ENCODE measurements at regions not wholly inside any gene's neighbourhood (a gene's known extent, or its start where the extent isn't known, plus 50 kb on each side); places are given as distances from the start of the nearest gene placed in this dataset.

GRCh38 chr7:42405782-42406181 is 168.8 kb upstream of the GLI3 start:
- no peak overlapping the region for H3K4me3 Mint-ChIP-seq
- H3K27ac Mint-ChIP-seq (ENCODE audit: unreplicated experiment): no peak overlapping the region
- peaks cover 3% of the 10 kb centered on the region for H3K9me3 Mint-ChIP-seq
- no peak for DNase-seq (ENCODE audit: low read depth, low spot score)
- H3K4me1 Mint-ChIP-seq: peaks cover 4% of the 10 kb centered on the region
- TF ChIP-seq, protein P1, sequence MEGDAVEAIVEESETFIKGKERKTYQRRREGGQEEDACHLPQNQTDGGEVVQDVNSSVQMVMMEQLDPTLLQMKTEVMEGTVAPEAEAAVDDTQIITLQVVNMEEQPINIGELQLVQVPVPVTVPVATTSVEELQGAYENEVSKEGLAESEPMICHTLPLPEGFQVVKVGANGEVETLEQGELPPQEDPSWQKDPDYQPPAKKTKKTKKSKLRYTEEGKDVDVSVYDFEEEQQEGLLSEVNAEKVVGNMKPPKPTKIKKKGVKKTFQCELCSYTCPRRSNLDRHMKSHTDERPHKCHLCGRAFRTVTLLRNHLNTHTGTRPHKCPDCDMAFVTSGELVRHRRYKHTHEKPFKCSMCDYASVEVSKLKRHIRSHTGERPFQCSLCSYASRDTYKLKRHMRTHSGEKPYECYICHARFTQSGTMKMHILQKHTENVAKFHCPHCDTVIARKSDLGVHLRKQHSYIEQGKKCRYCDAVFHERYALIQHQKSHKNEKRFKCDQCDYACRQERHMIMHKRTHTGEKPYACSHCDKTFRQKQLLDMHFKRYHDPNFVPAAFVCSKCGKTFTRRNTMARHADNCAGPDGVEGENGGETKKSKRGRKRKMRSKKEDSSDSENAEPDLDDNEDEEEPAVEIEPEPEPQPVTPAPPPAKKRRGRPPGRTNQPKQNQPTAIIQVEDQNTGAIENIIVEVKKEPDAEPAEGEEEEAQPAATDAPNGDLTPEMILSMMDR (conservative IDR thresholded peaks at IDR 0.05): no peak
- no peaks in the 10 kb centered on the region for H3K36me3 Mint-ChIP-seq (ENCODE audit: low read depth)
- no peaks in the 10 kb centered on the region for H3K27me3 Mint-ChIP-seq (ENCODE audit: low read depth)

DNA sequence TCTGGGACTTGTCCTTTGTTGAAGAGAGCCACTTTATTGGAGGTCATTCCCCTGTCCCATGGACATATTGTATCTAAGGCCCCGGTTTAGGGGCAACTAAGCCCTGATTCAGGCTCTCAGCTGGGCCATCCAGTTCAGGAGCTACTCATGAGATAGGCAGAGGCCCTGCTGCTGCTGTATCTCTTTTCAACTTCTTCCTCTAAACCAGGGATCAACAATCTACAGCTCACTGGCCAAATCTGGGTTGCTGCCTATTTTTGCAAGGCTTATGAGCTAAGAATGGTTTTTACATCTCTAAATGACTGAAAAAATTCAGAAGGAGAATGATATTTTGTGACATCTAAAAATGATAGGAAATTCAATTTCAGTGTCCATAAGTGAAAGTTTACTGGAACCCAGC is 166.8 kb upstream of the GLI3 start:
- no peak overlapping the region for H3K27ac Mint-ChIP-seq (ENCODE audit: unreplicated experiment)
- H3K4me3 Mint-ChIP-seq: no peak overlapping the region
- TF ChIP-seq, protein P1 (conservative IDR thresholded peaks at IDR 0.05): no peak
- H3K27me3 Mint-ChIP-seq (ENCODE audit: low read depth): no peaks in the 10 kb centered on the region
- no peaks in the 10 kb centered on the region for H3K9me3 Mint-ChIP-seq
- peaks cover 4% of the 10 kb centered on the region for H3K4me1 Mint-ChIP-seq
- DNase-seq (ENCODE audit: low read depth, low spot score): no peak
- H3K36me3 Mint-ChIP-seq (ENCODE audit: low read depth): no peaks in the 10 kb centered on the region

DNA sequence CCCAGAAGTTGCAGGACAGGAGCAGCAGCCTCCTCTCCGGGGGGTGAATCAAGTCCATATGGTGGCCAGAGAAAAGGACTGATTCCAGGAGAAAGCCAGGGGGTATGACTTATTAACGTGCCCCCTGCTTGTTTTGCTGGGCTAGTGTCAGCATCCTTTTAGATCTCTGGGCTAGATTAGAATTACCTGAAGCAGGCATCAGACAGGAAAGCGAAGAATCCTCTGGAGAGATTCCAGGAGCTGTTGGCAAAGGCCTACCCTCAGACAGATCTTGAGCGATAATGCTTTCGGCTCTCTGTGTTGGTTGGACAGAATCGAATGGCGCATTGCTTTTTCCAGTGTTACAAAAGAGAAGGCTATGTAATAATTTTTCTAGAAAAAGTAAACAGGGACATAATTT is 164.0 kb upstream of the GLI3 start:
- Mint-ChIP-seq H3K27ac (ENCODE audit: unreplicated experiment) (no peak overlapping the region), H3K4me3 (no peak overlapping the region), H3K4me1 (peaks cover 4% of the 10 kb centered on the region), H3K27me3 (ENCODE audit: low read depth) (no peaks in the 10 kb centered on the region), H3K9me3 (no peaks in the 10 kb centered on the region), H3K36me3 (ENCODE audit: low read depth) (no peaks in the 10 kb centered on the region)
- no peak for DNase-seq (ENCODE audit: low read depth, low spot score)
- TF ChIP-seq, protein P1 (conservative IDR thresholded peaks at IDR 0.05): no peak

DNA sequence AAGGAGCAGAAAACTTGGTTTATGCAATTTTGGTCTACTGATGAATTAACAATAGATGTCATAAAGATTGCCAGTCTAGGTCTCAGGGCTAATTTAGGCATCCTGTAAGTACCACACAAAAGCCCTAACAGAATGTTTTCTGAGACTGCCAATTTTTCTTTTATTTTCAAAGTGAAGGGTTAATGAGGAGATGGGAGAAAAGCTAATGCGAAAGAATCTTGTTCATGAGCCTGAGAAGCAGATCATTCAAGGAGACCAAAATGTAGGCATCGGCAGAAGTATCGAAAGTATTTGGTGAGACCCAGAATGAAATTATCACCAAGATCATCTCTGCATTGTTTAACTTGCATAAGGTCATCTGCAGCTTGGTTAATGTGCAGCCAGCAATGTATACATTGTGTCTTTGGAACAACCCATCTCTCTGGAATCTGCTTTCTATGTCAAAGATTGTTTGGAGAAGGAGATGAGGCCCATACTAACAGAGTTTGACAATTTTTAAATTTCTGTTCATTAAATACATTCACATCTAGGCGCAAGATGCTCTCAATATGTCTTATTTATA is 163.3 kb upstream of the GLI3 start:
- Mint-ChIP-seq H3K4me1 (peaks cover 7% of the 10 kb centered on the region), H3K36me3 (ENCODE audit: low read depth) (no peaks in the 10 kb centered on the region), H3K4me3 (no peak overlapping the region), H3K27ac (ENCODE audit: unreplicated experiment) (no peak overlapping the region), H3K9me3 (no peaks in the 10 kb centered on the region), H3K27me3 (ENCODE audit: low read depth) (no peaks in the 10 kb centered on the region)
- TF ChIP-seq, protein P1 (conservative IDR thresholded peaks at IDR 0.05): no peak
- no peak for DNase-seq (ENCODE audit: low read depth, low spot score)

DNA sequence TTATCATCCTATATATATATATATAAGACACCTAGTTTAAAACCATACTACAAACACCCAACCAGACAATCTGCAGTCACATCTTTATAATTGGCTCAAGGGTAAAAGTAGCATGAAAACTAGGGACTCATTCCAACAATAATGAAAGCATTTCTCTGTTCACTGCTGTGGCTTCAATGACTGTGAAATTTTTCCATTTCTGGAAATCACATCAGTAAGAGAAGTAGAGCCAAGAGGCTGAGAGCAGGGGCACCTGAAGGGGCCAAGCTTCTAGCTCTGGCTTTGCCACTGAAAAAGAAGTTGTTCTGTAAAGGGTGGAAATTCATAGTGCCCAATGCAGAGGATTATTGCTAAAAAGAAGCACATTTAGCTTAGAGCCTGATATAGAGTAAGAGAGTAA is 158.6 kb upstream of the GLI3 start:
- Mint-ChIP-seq H3K4me3 (no peak overlapping the region), H3K9me3 (no peaks in the 10 kb centered on the region), H3K27ac (ENCODE audit: unreplicated experiment) (no peak overlapping the region), H3K4me1 (peaks cover 3% of the 10 kb centered on the region), H3K36me3 (ENCODE audit: low read depth) (no peaks in the 10 kb centered on the region), H3K27me3 (ENCODE audit: low read depth) (no peaks in the 10 kb centered on the region)
- TF ChIP-seq, protein P1 (conservative IDR thresholded peaks at IDR 0.05): no peak
- DNase-seq (ENCODE audit: low read depth, low spot score): no peak

DNA sequence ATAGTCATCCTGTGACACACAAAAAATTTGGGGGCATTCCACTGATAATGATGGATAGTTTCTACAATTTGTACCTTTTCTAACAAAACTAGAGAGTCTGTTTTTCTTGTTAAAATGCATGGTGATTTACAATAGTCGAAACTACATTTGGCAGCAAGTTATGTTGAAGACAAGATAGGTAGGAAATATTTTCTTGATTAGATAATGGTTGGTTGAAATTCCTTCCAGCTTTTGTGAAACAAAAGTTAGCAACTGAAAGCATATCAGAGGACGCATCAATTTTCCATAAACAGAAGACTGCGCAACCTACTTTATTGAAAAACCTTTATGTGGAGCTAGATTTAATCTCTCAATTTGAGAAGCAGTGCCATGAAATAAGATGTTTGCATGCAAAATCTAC is 155.8 kb upstream of the GLI3 start:
- TF ChIP-seq, protein P1 (conservative IDR thresholded peaks at IDR 0.05): no peak
- no peak overlapping the region for H3K4me3 Mint-ChIP-seq
- H3K4me1 Mint-ChIP-seq: peaks cover 3% of the 10 kb centered on the region
- H3K9me3 Mint-ChIP-seq: no peaks in the 10 kb centered on the region
- H3K36me3 Mint-ChIP-seq (ENCODE audit: low read depth): no peaks in the 10 kb centered on the region
- H3K27ac Mint-ChIP-seq (ENCODE audit: unreplicated experiment): no peak overlapping the region
- H3K27me3 Mint-ChIP-seq (ENCODE audit: low read depth): no peaks in the 10 kb centered on the region
- no peak for DNase-seq (ENCODE audit: low read depth, low spot score)
